A673 (cell line): ENCODE measurements at regions not wholly inside any gene's neighbourhood (a gene's known extent, or its start where the extent isn't known, plus 50 kb on each side); places are given as distances from the start of the nearest gene placed in this dataset.

Source experiments
- EZH2 ChIP-seq: fragments of 200-600 bp; sonication (generic); IDR thresholded peaks from 2 replicates; pipeline ENCODE4 v1.6.1; 2017; ENCODE audit warnings: borderline replicate concordance, low read depth, mild to moderate bottlenecking, mixed read lengths, antibody characterized with exemption, low read length; ENCODE audit not compliant: poor library complexity, severe bottlenecking
- TF ChIP-seq, protein P1 (sequence below): fragments of 300-800, 200-600 bp; sonication (generic); conservative IDR thresholded peaks from 2 replicates; pipeline ENCODE4 v1.5.1; 2017; ENCODE audit warnings: low read depth, mild to moderate bottlenecking, antibody characterized with exemption, low read length, moderate library complexity, mixed read lengths

DNA sequence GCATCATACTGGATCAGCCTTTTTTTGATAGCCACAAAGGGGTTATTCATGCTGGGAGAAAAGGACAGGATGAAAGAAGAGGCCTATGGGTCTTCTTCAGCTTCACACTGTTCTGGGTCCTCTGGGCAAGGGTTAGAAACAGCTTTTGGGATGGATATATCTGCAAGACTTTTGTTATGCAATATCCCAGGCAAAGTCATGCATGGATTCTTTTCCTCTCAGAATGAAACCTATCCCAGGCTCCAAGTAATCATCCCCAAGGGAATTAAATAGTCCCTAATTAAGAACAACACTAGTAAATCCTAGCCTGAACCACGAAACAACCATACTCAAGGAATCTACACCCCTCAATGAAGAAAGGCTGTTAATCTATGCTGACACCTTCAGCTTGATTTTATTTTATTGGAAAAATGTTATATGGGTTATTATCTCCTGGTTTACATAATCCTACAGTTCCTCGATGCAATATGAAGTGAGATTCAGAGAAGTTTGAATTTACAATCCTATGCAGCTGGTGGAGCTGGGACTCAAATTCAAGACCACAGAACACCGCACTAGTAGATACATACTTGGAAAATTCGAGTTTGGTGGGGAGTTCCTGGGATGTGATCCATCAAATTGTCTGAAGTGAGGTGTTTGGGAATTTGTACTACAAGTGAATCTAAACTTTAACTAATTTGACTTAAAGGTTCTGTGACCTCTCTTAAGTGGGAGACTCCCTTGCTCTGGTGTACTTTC, 338.6 kb downstream of the TBX15 start:
- TF ChIP-seq, protein P1, sequence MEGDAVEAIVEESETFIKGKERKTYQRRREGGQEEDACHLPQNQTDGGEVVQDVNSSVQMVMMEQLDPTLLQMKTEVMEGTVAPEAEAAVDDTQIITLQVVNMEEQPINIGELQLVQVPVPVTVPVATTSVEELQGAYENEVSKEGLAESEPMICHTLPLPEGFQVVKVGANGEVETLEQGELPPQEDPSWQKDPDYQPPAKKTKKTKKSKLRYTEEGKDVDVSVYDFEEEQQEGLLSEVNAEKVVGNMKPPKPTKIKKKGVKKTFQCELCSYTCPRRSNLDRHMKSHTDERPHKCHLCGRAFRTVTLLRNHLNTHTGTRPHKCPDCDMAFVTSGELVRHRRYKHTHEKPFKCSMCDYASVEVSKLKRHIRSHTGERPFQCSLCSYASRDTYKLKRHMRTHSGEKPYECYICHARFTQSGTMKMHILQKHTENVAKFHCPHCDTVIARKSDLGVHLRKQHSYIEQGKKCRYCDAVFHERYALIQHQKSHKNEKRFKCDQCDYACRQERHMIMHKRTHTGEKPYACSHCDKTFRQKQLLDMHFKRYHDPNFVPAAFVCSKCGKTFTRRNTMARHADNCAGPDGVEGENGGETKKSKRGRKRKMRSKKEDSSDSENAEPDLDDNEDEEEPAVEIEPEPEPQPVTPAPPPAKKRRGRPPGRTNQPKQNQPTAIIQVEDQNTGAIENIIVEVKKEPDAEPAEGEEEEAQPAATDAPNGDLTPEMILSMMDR = no peak
- TF ChIP-seq EZH2 = no peak
